Activated effector memory CD4-positive, alpha-beta T cell treated with anti-CD3 and anti-CD28 coated beads, Interleukin-2, amount 50 U/mL, for 16 hours (primary cell): ENCODE measurements at regions not wholly inside any gene's neighbourhood (a gene's known extent, or its start where the extent isn't known, plus 50 kb on each side); places are given as distances from the start of the nearest gene placed in this dataset.
"Not testable (repeated sequence)": the region's sequence is repeated elsewhere in the genome, so short reads cannot be mapped to it uniquely, and the experiment has no call there.

Experiments
- DNase-seq: peaks from one replicate; pipeline ENCODE4 v3.0.0-alpha.2; 2020

- DNase-seq: no peak
These were observed 446.1 kb upstream of the PROX1 start for GRCh38 chr1:213541641-213542040.

- DNase-seq: not testable (repeated sequence)
These were observed 442.6 kb upstream of the PROX1 start for GRCh38 chr1:213545181-213545580.

- no peak for DNase-seq
These were observed 437.8 kb upstream of the PROX1 start for GRCh38 chr1:213549982-213550381.

GRCh38 chr1:213550804-213551203, 437.0 kb upstream of the PROX1 start:
- no peak for DNase-seq

- no peak for DNase-seq
These were observed 435.7 kb upstream of the PROX1 start for GRCh38 chr1:213552045-213552444.

- no peak for DNase-seq
These were observed 427.5 kb upstream of the PROX1 start for GRCh38 chr1:213560226-213560625.

GRCh38 chr1:213561870-213562269, 425.9 kb upstream of the PROX1 start:
- no peak for DNase-seq

GRCh38 chr1:213564215-213564659, 423.5 kb upstream of the PROX1 start:
- no peak for DNase-seq

- DNase-seq: no peak
These were observed 418.6 kb upstream of the PROX1 start for GRCh38 chr1:213568929-213569815.

- DNase-seq: no peak
These were observed 418.0 kb upstream of the PROX1 start for GRCh38 chr1:213569816-213570150.

- DNase-seq: no peak
These were observed 417.3 kb upstream of the PROX1 start for GRCh38 chr1:213570487-213570886.

- DNase-seq: no peak
These were observed 416.4 kb upstream of the PROX1 start for GRCh38 chr1:213571419-213571818.

- DNase-seq: no peak
These were observed 415.9 kb upstream of the PROX1 start for GRCh38 chr1:213571843-213572242.

GRCh38 chr1:213572912-213573647, 414.7 kb upstream of the PROX1 start:
- DNase-seq: no peak

- no peak for DNase-seq
These were observed 414.1 kb upstream of the PROX1 start for GRCh38 chr1:213573648-213574009.

- no peak for DNase-seq
These were observed 404.7 kb upstream of the PROX1 start for GRCh38 chr1:213582976-213583567.

GRCh38 chr1:213584272-213584671, 403.5 kb upstream of the PROX1 start:
- DNase-seq: no peak

- DNase-seq: no peak
These were observed 402.4 kb upstream of the PROX1 start for GRCh38 chr1:213585402-213585801.

- no peak for DNase-seq
These were observed 401.7 kb upstream of the PROX1 start for GRCh38 chr1:213585959-213586586.

GRCh38 chr1:213586587-213586972, 401.2 kb upstream of the PROX1 start:
- DNase-seq: no peak

- no peak for DNase-seq
These were observed 391.0 kb upstream of the PROX1 start for GRCh38 chr1:213596729-213597128.

- no peak for DNase-seq
These were observed 389.5 kb upstream of the PROX1 start for GRCh38 chr1:213598263-213598662.

GRCh38 chr1:213600879-213601278, 386.9 kb upstream of the PROX1 start:
- no peak for DNase-seq
